SK-N-SH (cell line): ENCODE measurements at regions not wholly inside any gene's neighbourhood (a gene's known extent, or its start where the extent isn't known, plus 50 kb on each side); places are given as distances from the start of the nearest gene placed in this dataset.
"Not testable (repeated sequence)": the region's sequence is repeated elsewhere in the genome, so short reads cannot be mapped to it uniquely, and the experiment has no call there.

Source experiments
- CTCF ChIA-PET: fragments of 300-600, 350-600 bp; formaldehyde crosslinking; extraction: SDS; loops from one replicate; lab custom pipeline; 2021; lab: Yijun Ruan, JAX
- POLR2A ChIA-PET: fragments of 350-600 bp; sonication (Branson Sonifier 250); formaldehyde crosslinking; extraction: SDS; loops from one replicate; lab custom pipeline; 2020; ENCODE audit warnings: antibody characterized with exemption, inconsistent platforms; lab: Yijun Ruan, JAX
- DNase-seq: peaks from one replicate; pipeline ENCODE4 v3.0.0; 2012
- H2AFZ ChIP-seq: fragments of 200-600 bp; sonication (generic); 2 replicates; pipeline ENCODE4 v1.8.1; 2016; ENCODE audit warnings: antibody characterized with exemption, mild to moderate bottlenecking, low read depth
- H3F3A ChIP-seq: fragments of 200-600 bp; sonication (generic); replicated peaks from 2 replicates; pipeline ENCODE3; 2016; ENCODE audit warnings: antibody characterized with exemption, mild to moderate bottlenecking; ENCODE audit not compliant: insufficient read depth
- H3K27ac ChIP-seq, 2 experiments: fragments of 200-500 bp in 1 of 2; fragments of 200-600 bp in 1 of 2; sonication (Bioruptor generic) in 1 of 2; sonication (generic), shearing (Covaris generic) in 1 of 2; 2 replicates each; pipeline versions ENCODE4 v1.5.1 to v1.6.1; 2014 to 2016; ENCODE audit warnings: low read depth in 2 of 2, inconsistent platforms in 1 of 2, low read length in 1 of 2, mild to moderate bottlenecking in 1 of 2, mixed read lengths in 1 of 2
- H3K27me3 ChIP-seq: fragments of 200-600 bp; sonication (generic), shearing (Covaris generic); 2 replicates; pipeline ENCODE4 v1.6.1; 2016; ENCODE audit warnings: mixed run types; ENCODE audit not compliant: insufficient read depth
- H3K36me3 ChIP-seq, 2 experiments: fragments of 200-500 bp in 1 of 2; fragments of 200-600 bp in 1 of 2; sonication (Bioruptor generic) in 1 of 2; sonication (generic) in 1 of 2; replicated peaks in 1 of 2; 2 replicates each; pipeline versions ENCODE3 to v1.5.1; 2014 to 2016; ENCODE audit warnings: low read length in 1 of 2, mild to moderate bottlenecking in 1 of 2; ENCODE audit not compliant: insufficient read depth in 2 of 2, control insufficient read depth in 1 of 2
- H3K4me1 ChIP-seq, 2 experiments: fragments of 200-500 bp in 1 of 2; fragments of 200-600 bp in 1 of 2; sonication (Bioruptor generic) in 1 of 2; sonication (generic), shearing (Covaris generic) in 1 of 2; 2 replicates each; pipeline versions ENCODE4 v1.5.1 to v1.6.1; 2014 to 2016; ENCODE audit warnings: low read depth in 1 of 2, low read length in 1 of 2, mixed run types in 1 of 2; ENCODE audit not compliant: insufficient read depth in 2 of 2, control insufficient read depth in 1 of 2
- H3K4me2 ChIP-seq: fragments of 200-600 bp; sonication (generic), shearing (Covaris generic); 2 replicates; pipeline ENCODE4 v1.6.1; 2017; ENCODE audit warnings: mixed run types
- H3K4me3 ChIP-seq, 2 experiments: fragments of 200-500 bp in 1 of 2; fragments of 200-600 bp in 1 of 2; sonication (Bioruptor generic) in 1 of 2; sonication (generic), shearing (Covaris generic) in 1 of 2; 2 replicates each; pipeline versions ENCODE4 v1.5.1 to v1.8.1; 2014 to 2016; ENCODE audit warnings: low read depth in 2 of 2, inconsistent platforms in 1 of 2, low read length in 1 of 2, mild to moderate bottlenecking in 1 of 2, mixed read lengths in 1 of 2, moderate library complexity in 1 of 2
- H3K79me2 ChIP-seq: fragments of 200-600 bp; sonication (generic); 2 replicates; pipeline ENCODE4 v1.8.1; 2017; ENCODE audit warnings: mild to moderate bottlenecking; ENCODE audit not compliant: insufficient read depth
- H3K9ac ChIP-seq: fragments of 200-600 bp; sonication (generic); 2 replicates; pipeline ENCODE4 v1.6.1; 2017; ENCODE audit warnings: mixed run types
- H3K9me2 ChIP-seq: fragments of 200-600 bp; sonication (generic); 2 replicates; pipeline ENCODE4 v1.6.1; 2017; ENCODE audit warnings: mixed run types
- H3K9me3 ChIP-seq: fragments of 200-600 bp; sonication (generic); 2 replicates; pipeline ENCODE4 v1.6.1; 2017; ENCODE audit warnings: mixed run types, mild to moderate bottlenecking, moderate library complexity
- H4K20me1 ChIP-seq: fragments of 200-600 bp; sonication (generic); 2 replicates; pipeline ENCODE4 v1.6.1; 2017; ENCODE audit warnings: mild to moderate bottlenecking, mixed run types; ENCODE audit not compliant: insufficient read depth
- CHD2 ChIP-seq: fragments of 150-350 bp; IDR thresholded peaks from 2 replicates; pipeline ENCODE4 v1.6.1; 2018; ENCODE audit warnings: low read length; ENCODE audit not compliant: partially characterized antibody
- FOSL2 ChIP-seq: IDR thresholded peaks from 2 replicates; pipeline ENCODE4 v1.4.0; 2012; ENCODE audit warnings: low read depth, mild to moderate bottlenecking, moderate library complexity, borderline replicate concordance
- FOXM1 ChIP-seq: IDR thresholded peaks from 2 replicates; pipeline ENCODE4 v1.4.0; 2012; ENCODE audit warnings: low read depth, mild to moderate bottlenecking
- GABPA ChIP-seq: IDR thresholded peaks from 2 replicates; pipeline ENCODE4 v1.4.0; 2012; ENCODE audit warnings: low read depth, mild to moderate bottlenecking
- IRF3 ChIP-seq: fragments of 150-350 bp; IDR thresholded peaks from 2 replicates; pipeline ENCODE4 v1.6.1; 2016; ENCODE audit warnings: mild to moderate bottlenecking, low read depth, low read length
- JUND ChIP-seq: IDR thresholded peaks from 2 replicates; pipeline ENCODE4 v1.4.0; 2012
- NFIC ChIP-seq: IDR thresholded peaks from 2 replicates; pipeline ENCODE4 v1.4.0; 2012; ENCODE audit warnings: borderline replicate concordance
- PBX3 ChIP-seq: IDR thresholded peaks from 2 replicates; pipeline ENCODE4; 2012
- RCOR1 ChIP-seq: fragments of 150-350 bp; IDR thresholded peaks from 2 replicates; pipeline ENCODE4 v1.6.1; 2017; ENCODE audit warnings: antibody characterized with exemption, low read length
- RXRA ChIP-seq: IDR thresholded peaks from 2 replicates; pipeline ENCODE4 v1.4.0; 2012; ENCODE audit warnings: low read depth, mild to moderate bottlenecking, borderline replicate concordance
- SMC3 ChIP-seq: IDR thresholded peaks from 2 replicates; pipeline ENCODE4 v1.6.1; 2012; ENCODE audit warnings: low read depth, low read length, improper control_type of control experiment
- TAF1 ChIP-seq: IDR thresholded peaks from 2 replicates; pipeline ENCODE4 v1.6.1; 2012; ENCODE audit warnings: low read depth, mild to moderate bottlenecking, low read length, moderate library complexity, borderline replicate concordance
- WGBS: methylation state at CpG from one replicate; pipeline ENCODE4 v1.1.6; 2017; ENCODE audit warnings: low lambda C conversion rate; 5-methylcytosine and 5-hydroxymethylcytosine counted together
- TF ChIP-seq, protein P1 (sequence below): IDR thresholded peaks from 2 replicates; pipeline ENCODE4 v1.4.0; 2012; ENCODE audit warnings: low read depth
- TF ChIP-seq, protein P2 (sequence below): fragments of 200-600 bp; sonication (generic); IDR thresholded peaks from 2 replicates; pipeline ENCODE4 v1.6.1; 2017; ENCODE audit warnings: antibody characterized with exemption, mild to moderate bottlenecking, moderate library complexity

GRCh38 chrX:74358013-74358412 is 54.0 kb downstream of the ZCCHC13 start:
- H3K36me3 ChIP-seq: not testable (repeated sequence)

GRCh38 chrX:74363914-74364313 is 57.4 kb upstream of the SLC16A2 start:
- no peaks in the 10 kb centered on the region for H3K9me3 ChIP-seq
- 32% methylated on average over 1 of the region's 1 CpG for WGBS

More at GRCh38 chrX:74358013-74358412, 54.0 kb downstream of the ZCCHC13 start:
- CTCF ChIA-PET, H3K9me2 ChIP-seq, H2AFZ ChIP-seq, H3K27ac ChIP-seq, H3K9me3 ChIP-seq, H3K9ac ChIP-seq, POLR2A ChIA-PET, H4K20me1 ChIP-seq, H3K4me2 ChIP-seq, H3K4me1 ChIP-seq, H3K79me2 ChIP-seq, H3F3A ChIP-seq, DNase-seq, H3K27me3 ChIP-seq, H3K4me3 ChIP-seq: not testable (repeated sequence)
- 24% methylated on average over 2 of the region's 2 CpGs for WGBS

DNA sequence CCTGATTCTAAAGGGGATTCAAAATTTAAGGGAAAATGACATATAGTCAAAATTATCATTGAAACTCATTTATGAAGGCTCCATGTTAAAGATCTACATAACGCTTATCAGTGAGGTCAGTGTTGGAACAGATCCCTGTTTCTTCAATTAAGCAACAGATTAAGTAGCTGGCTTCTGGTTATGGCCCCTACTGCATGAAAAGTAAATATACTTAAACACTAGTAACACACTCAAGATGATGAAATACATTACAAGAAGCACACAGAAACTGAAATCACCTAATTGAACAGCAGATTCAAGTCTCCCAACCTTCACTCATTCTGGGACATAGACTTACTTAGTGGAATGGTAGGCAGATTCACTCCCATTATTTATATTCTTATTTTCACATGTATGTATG is 51.6 kb upstream of the SLC16A2 start:
- H3F3A ChIP-seq: no peaks in the 10 kb centered on the region
- no peak overlapping the region for H2AFZ ChIP-seq
- no peaks in the 10 kb centered on the region for H3K9me2 ChIP-seq
- ChIA-PET POLR2A (no interaction called here), CTCF (no interaction called here)
- no peak overlapping the region for H3K4me3 ChIP-seq
- H3K9ac ChIP-seq: no peak overlapping the region
- no peak for DNase-seq
- H3K9me3 ChIP-seq: no peaks in the 10 kb centered on the region
- no peak overlapping the region for H3K27ac ChIP-seq
- WGBS: 30% methylated on average over 1 of the region's 1 CpG
- no peaks in the 10 kb centered on the region for H3K4me1 ChIP-seq
- H3K36me3 ChIP-seq: no peaks in the 10 kb centered on the region
- no peaks in the 10 kb centered on the region; the same call in 1 of the 2 replicates for H3K27me3 ChIP-seq
- H4K20me1 ChIP-seq: no peaks in the 10 kb centered on the region
- H3K4me2 ChIP-seq: no peak overlapping the region
- no peaks in the 10 kb centered on the region for H3K79me2 ChIP-seq
- TF ChIP-seq FOXM1 (no peak), TAF1 (no peak), SMC3 (no peak), RXRA (no peak), NFIC (no peak), IRF3 (no peak), CHD2 (no peak), GABPA (no peak), PBX3 (no peak)
- TF ChIP-seq, protein P1, sequence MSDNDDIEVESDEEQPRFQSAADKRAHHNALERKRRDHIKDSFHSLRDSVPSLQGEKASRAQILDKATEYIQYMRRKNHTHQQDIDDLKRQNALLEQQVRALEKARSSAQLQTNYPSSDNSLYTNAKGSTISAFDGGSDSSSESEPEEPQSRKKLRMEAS: no peak

More at GRCh38 chrX:74363914-74364313, 57.4 kb upstream of the SLC16A2 start:
- H2AFZ ChIP-seq: no peak overlapping the region
- H3K27ac ChIP-seq: no peak overlapping the region
- no peaks in the 10 kb centered on the region for H4K20me1 ChIP-seq
- H3K4me2 ChIP-seq: no peak overlapping the region
- DNase-seq: no peak
- no peaks in the 10 kb centered on the region for H3K4me1 ChIP-seq
- no peak for TF ChIP-seq PBX3
- TF ChIP-seq FOSL2: no peak
- TF ChIP-seq, protein P2, sequence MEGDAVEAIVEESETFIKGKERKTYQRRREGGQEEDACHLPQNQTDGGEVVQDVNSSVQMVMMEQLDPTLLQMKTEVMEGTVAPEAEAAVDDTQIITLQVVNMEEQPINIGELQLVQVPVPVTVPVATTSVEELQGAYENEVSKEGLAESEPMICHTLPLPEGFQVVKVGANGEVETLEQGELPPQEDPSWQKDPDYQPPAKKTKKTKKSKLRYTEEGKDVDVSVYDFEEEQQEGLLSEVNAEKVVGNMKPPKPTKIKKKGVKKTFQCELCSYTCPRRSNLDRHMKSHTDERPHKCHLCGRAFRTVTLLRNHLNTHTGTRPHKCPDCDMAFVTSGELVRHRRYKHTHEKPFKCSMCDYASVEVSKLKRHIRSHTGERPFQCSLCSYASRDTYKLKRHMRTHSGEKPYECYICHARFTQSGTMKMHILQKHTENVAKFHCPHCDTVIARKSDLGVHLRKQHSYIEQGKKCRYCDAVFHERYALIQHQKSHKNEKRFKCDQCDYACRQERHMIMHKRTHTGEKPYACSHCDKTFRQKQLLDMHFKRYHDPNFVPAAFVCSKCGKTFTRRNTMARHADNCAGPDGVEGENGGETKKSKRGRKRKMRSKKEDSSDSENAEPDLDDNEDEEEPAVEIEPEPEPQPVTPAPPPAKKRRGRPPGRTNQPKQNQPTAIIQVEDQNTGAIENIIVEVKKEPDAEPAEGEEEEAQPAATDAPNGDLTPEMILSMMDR: no peak
- TF ChIP-seq RCOR1: no peak
- TF ChIP-seq JUND: no peak
- POLR2A ChIA-PET: no interaction called here
- H3K27me3 ChIP-seq: no peaks in the 10 kb centered on the region; the same call in 1 of the 2 replicates
- no peaks in the 10 kb centered on the region for H3K79me2 ChIP-seq
- CTCF ChIA-PET: no interaction called here
- H3K4me3 ChIP-seq: no peak overlapping the region
- no peak overlapping the region for H3K9ac ChIP-seq
- no peaks in the 10 kb centered on the region for H3K9me2 ChIP-seq
- H3K36me3 ChIP-seq: no peaks in the 10 kb centered on the region
- H3F3A ChIP-seq: no peaks in the 10 kb centered on the region
